Panc1 (cell line): ENCODE measurements at regions not wholly inside any gene's neighbourhood (a gene's known extent, or its start where the extent isn't known, plus 50 kb on each side); places are given as distances from the start of the nearest gene placed in this dataset.

Source experiments
- ATAC-seq: fragments of 200-7000 bp; cut with Tn5 transposase; 2 replicates; pipeline ENCODE4 v1.9.1; 2020; ENCODE audit warnings: mild to moderate bottlenecking, moderate library complexity
- BruUV-seq: library from RNA; stranded (reverse); fragments of 400-500 nt; replicated peaks from 2 replicates; lab custom pipeline; 2021; lab: Mats Ljungman, UMichigan
- CTCF ChIA-PET: fragments of 300-600 bp; sonication (Branson Sonifier 250); formaldehyde crosslinking; loops from one replicate; lab custom pipeline; 2022; ENCODE audit warnings: antibody characterized with exemption; lab: Charles Lee
- POLR2A ChIA-PET: fragments of 300-600 bp; sonication (Branson Sonifier 250); formaldehyde crosslinking; loops from one replicate; lab custom pipeline; 2022; ENCODE audit warnings: antibody characterized with exemption; lab: Charles Lee
- DNase-seq: peaks from one replicate; pipeline ENCODE4 v3.0.0-alpha.2; 2010; ENCODE audit warnings: low read depth, low spot score
- H3K27ac ChIP-seq: 2 replicates; pipeline ENCODE4 v1.5.1; 2011; ENCODE audit warnings: mild to moderate bottlenecking, low read length, inconsistent platforms
- H3K27me3 ChIP-seq: fragments of 200-500 bp; sonication (Bioruptor generic); 2 replicates; pipeline ENCODE4 v1.6.0; 2014; ENCODE audit warnings: low read length, inconsistent platforms; ENCODE audit not compliant: control insufficient read depth, insufficient read depth
- H3K36me3 ChIP-seq: fragments of 200-500 bp; sonication (Bioruptor generic); 2 replicates; pipeline ENCODE4 v1.5.1; 2014; ENCODE audit warnings: inconsistent platforms, mild to moderate bottlenecking, low read length, moderate library complexity; ENCODE audit not compliant: control insufficient read depth, insufficient read depth
- H3K4me1 ChIP-seq: 2 replicates; pipeline ENCODE4 v1.5.1; 2011; ENCODE audit warnings: inconsistent platforms, mild to moderate bottlenecking, low read length, moderate library complexity; ENCODE audit not compliant: control insufficient read depth, insufficient read depth
- H3K4me3 ChIP-seq, 2 experiments: 2 replicates each; pipeline ENCODE4 v1.5.1; 2011 to 2012; ENCODE audit warnings: low read depth in 2 of 2, low read length in 2 of 2, mild to moderate bottlenecking in 2 of 2, inconsistent platforms in 1 of 2, moderate library complexity in 1 of 2
- H3K9me3 ChIP-seq: fragments of 200-500 bp; sonication (Bioruptor generic); 2 replicates; pipeline ENCODE4 v1.5.1; 2014; ENCODE audit warnings: low read depth, mild to moderate bottlenecking, inconsistent platforms, low read length, moderate library complexity; ENCODE audit not compliant: control insufficient read depth, insufficient read depth
- POLR2AphosphoS5 ChIP-seq: IDR thresholded peaks from 2 replicates; pipeline ENCODE4 v1.6.1; 2012; ENCODE audit warnings: mild to moderate bottlenecking, low read depth, low read length, moderate library complexity
- SIN3A ChIP-seq: IDR thresholded peaks from 2 replicates; pipeline ENCODE4 v1.6.1; 2012; ENCODE audit warnings: low read depth, mild to moderate bottlenecking, low read length, moderate library complexity, borderline replicate concordance; ENCODE audit not compliant: insufficient read depth
- TCF7L2 ChIP-seq: IDR thresholded peaks from 2 replicates; pipeline ENCODE4 v1.6.1; 2011; ENCODE audit warnings: mild to moderate bottlenecking, low read depth, low read length, inconsistent platforms
- in situ Hi-C: cut with HindIII; loops from 2 replicates; pipeline ENCODE4 v1.10.0; 2016; ENCODE audit warnings: low sequenced_read_pairs, low pct_unique_long_range_greater_than_20kb
- intact Hi-C: fragments of 100-400 bp; cut with micrococcal nuclease; formaldehyde crosslinking; loops from one replicate; pipeline ENCODE4 v1.10.0; 2022; ENCODE audit not compliant: unreplicated experiment
- TF ChIP-seq, protein P1 (sequence below), 2 experiments: IDR thresholded peaks; 2 replicates each; pipeline ENCODE4 v1.6.1; 2011 to 2012; ENCODE audit warnings: low read depth in 2 of 2, control low read depth in 1 of 2, low read length in 1 of 2, mild to moderate bottlenecking in 1 of 2, moderate library complexity in 1 of 2; ENCODE audit not compliant: insufficient read depth in 1 of 2
- TF ChIP-seq, protein P2 (sequence below): fragments of 450-650 bp; IDR thresholded peaks from 2 replicates; pipeline ENCODE4 v1.5.1; 2017; ENCODE audit warnings: mild to moderate bottlenecking

DNA sequence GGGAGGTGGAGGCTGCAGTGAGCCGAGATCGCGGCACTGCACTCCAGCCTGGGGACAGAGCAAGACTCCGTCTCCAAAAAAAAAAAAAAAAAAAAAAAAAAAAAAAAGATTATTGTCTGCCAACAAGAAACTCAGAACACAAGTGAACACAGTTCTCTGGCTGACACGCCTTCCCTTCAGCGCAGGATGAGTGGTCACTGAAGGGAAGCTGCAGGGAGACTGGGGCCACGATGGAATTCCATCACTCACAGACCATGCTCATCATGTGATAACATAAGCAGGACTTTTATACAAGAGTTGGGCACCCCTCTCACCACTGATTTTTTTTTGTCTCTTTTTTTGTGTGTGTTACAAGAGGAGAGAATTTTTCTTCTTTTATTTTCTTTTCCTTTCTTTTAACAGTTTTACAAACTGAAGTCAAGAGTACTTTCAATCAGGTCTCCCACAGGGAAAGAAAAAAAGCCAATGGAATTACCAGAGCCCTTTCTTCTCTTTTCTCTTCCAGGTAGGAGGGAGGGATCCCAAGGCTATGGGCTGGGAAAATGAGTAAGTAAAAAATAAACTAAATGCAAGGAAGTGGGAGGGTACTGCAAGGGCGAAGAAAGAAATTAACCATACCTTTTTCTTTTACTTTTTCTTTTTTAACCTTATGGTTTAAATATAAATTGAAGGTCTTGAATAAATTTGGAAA, 435.6 kb downstream of the GPM6A start:
- Histone ChIP-seq H3K36me3 (no peaks in the 10 kb centered on the region), H3K9me3 (no peaks in the 10 kb centered on the region), H3K4me3 (no peak overlapping the region), H3K4me1 (no peaks in the 10 kb centered on the region), H3K27me3 (no peaks in the 10 kb centered on the region), H3K27ac (no peak overlapping the region)
- ChIA-PET CTCF (no interaction called here), POLR2A (no interaction called here)
- ATAC-seq: no peak
- in situ Hi-C loops (no loop called here), intact Hi-C loops (no loop called here)
- TF ChIP-seq TCF7L2: no peak
- no peak for DNase-seq
- no TSS peak for BruUV-seq

DNA sequence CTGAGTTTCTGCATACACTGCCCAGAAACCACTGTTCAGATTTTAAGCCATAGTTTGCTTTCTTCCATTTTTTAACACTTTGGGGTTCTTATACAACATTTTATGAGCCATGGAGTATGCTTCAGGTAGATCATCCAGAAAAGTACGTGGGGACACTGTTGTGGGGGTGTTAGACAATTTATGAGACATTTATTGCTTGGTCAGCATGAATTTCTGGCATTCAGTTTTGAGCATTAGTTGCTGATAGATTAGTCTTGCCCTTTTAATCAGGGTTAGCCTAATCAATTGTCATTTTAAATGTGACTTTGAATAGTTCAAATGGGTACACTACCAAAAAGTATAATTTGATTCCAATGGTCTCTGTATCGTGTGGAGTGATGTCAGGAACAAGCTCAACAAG, 434.9 kb downstream of the GPM6A start:
- CTCF ChIA-PET: no interaction called here
- Histone ChIP-seq H3K27ac (no peak overlapping the region), H3K4me3 (no peak overlapping the region), H3K27me3 (no peaks in the 10 kb centered on the region), H3K9me3 (no peaks in the 10 kb centered on the region), H3K36me3 (no peaks in the 10 kb centered on the region), H3K4me1 (no peaks in the 10 kb centered on the region)
- ATAC-seq: no peak
- DNase-seq: no peak
- intact Hi-C loops (no loop called here), in situ Hi-C loops (no loop called here)
- TF ChIP-seq POLR2AphosphoS5 (no peak), TCF7L2 (no peak), SIN3A (no peak)
- TF ChIP-seq, protein P1, sequence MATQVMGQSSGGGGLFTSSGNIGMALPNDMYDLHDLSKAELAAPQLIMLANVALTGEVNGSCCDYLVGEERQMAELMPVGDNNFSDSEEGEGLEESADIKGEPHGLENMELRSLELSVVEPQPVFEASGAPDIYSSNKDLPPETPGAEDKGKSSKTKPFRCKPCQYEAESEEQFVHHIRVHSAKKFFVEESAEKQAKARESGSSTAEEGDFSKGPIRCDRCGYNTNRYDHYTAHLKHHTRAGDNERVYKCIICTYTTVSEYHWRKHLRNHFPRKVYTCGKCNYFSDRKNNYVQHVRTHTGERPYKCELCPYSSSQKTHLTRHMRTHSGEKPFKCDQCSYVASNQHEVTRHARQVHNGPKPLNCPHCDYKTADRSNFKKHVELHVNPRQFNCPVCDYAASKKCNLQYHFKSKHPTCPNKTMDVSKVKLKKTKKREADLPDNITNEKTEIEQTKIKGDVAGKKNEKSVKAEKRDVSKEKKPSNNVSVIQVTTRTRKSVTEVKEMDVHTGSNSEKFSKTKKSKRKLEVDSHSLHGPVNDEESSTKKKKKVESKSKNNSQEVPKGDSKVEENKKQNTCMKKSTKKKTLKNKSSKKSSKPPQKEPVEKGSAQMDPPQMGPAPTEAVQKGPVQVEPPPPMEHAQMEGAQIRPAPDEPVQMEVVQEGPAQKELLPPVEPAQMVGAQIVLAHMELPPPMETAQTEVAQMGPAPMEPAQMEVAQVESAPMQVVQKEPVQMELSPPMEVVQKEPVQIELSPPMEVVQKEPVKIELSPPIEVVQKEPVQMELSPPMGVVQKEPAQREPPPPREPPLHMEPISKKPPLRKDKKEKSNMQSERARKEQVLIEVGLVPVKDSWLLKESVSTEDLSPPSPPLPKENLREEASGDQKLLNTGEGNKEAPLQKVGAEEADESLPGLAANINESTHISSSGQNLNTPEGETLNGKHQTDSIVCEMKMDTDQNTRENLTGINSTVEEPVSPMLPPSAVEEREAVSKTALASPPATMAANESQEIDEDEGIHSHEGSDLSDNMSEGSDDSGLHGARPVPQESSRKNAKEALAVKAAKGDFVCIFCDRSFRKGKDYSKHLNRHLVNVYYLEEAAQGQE (IDR thresholded peaks at IDR 0.05; ENCODE audit: insufficient read depth in 1 of 2, low read depth in 2 of 2, low read length in 1 of 2): no peak
- TF ChIP-seq, protein P2, sequence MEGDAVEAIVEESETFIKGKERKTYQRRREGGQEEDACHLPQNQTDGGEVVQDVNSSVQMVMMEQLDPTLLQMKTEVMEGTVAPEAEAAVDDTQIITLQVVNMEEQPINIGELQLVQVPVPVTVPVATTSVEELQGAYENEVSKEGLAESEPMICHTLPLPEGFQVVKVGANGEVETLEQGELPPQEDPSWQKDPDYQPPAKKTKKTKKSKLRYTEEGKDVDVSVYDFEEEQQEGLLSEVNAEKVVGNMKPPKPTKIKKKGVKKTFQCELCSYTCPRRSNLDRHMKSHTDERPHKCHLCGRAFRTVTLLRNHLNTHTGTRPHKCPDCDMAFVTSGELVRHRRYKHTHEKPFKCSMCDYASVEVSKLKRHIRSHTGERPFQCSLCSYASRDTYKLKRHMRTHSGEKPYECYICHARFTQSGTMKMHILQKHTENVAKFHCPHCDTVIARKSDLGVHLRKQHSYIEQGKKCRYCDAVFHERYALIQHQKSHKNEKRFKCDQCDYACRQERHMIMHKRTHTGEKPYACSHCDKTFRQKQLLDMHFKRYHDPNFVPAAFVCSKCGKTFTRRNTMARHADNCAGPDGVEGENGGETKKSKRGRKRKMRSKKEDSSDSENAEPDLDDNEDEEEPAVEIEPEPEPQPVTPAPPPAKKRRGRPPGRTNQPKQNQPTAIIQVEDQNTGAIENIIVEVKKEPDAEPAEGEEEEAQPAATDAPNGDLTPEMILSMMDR: no peak
- POLR2A ChIA-PET: no interaction called here
- no TSS peak for BruUV-seq

DNA sequence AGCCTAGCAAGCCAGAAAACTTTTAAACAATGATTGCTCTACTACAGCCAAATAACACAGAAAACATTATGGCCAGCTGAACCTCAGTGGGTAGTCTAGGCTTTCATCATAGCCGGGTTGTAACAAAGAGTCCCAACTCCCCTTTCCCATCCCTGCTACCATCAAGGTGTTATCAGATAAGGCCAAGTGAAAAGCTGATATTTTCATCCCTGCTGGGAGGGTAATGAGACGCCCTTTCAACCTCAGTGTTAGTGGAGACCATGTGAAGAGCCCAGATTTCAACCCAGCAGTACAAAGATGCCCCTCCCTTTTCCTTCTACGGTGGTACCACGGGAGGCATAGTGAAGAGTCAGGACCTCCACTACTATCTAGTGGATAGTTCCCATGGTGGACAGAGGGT, 433.7 kb downstream of the GPM6A start:
- H3K4me1 ChIP-seq: no peaks in the 10 kb centered on the region
- no TSS peak for BruUV-seq
- TF ChIP-seq, protein P1 (IDR thresholded peaks at IDR 0.05; ENCODE audit: insufficient read depth in 1 of 2, low read depth in 2 of 2, low read length in 1 of 2): no peak
- TF ChIP-seq, protein P2: no peak
- TF ChIP-seq SIN3A: no peak
- H3K4me3 ChIP-seq: no peak overlapping the region
- CTCF ChIA-PET: no interaction called here
- H3K27me3 ChIP-seq: no peaks in the 10 kb centered on the region
- POLR2A ChIA-PET: no interaction called here
- H3K27ac ChIP-seq: no peak overlapping the region
- DNase-seq (no peak), ATAC-seq (no peak)
- no peaks in the 10 kb centered on the region for H3K9me3 ChIP-seq
- H3K36me3 ChIP-seq: no peaks in the 10 kb centered on the region
- in situ Hi-C loops: no loop called here
- intact Hi-C loops: no loop called here
